ENCODE measurements at regions not wholly inside any gene's neighbourhood (a gene's known extent, or its start where the extent isn't known, plus 50 kb on each side); places are given as distances from the start of the nearest gene placed in this dataset.
"Not testable (repeated sequence)": the region's sequence is repeated elsewhere in the genome, so short reads cannot be mapped to it uniquely, and the experiment has no call there.

DNA sequence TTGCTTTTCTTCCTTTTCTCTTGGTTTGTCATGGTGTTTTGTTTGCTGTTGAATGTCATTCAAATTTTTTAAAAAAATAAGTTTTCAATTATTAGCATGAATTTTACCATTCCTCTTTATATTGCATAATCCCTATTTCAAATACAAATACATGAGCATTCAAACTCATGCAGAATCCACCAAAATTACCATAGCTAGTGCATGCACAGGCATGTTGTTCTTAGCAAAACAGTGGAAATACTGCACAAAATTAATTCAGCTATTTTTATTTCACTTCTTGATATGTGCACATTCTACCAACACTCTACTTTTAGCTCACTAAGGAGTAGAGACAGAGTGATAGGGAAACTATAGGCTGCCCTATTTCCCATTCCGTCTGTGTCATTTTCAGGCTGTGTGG lies 670.1 kb upstream of the LRRN3 start:
- Mint-ChIP-seq H3K9me3 (no peaks in the 10 kb centered on the region), H3K27me3 (ENCODE audit: insufficient read depth, low read depth) (peaks cover 2% of the 10 kb centered on the region), H3K4me3 (no peak overlapping the region), H3K27ac (no peak overlapping the region), H3K4me1 (peaks cover 19% of the 10 kb centered on the region), H3K36me3 (no peaks in the 10 kb centered on the region)
- Histone ChIP-seq H3K4me2 (no peak overlapping the region), H3K9me3 (ENCODE audit: low read depth) (no peaks in the 10 kb centered on the region), H3K79me2 (ENCODE audit: low read depth) (no peaks in the 10 kb centered on the region), H3K4me3 (no peak overlapping the region), H4K20me1 (ENCODE audit: low read depth) (no peaks in the 10 kb centered on the region), H3K9ac (no peak overlapping the region), H3K27ac (no peak overlapping the region), H2AFZ (replicated peaks) (no peak overlapping the region), H3F3A (ENCODE audit: low read depth) (no peaks in the 10 kb centered on the region), H3K27me3 (no peaks in the 10 kb centered on the region), H3K4me1 (no peaks in the 10 kb centered on the region), H3K36me3 (no peaks in the 10 kb centered on the region)
- DNase-seq (ENCODE audit: low spot score): no peak
- TF ChIP-seq EZH2phosphoT487 (IDR thresholded peaks at IDR 0.05): no peak
- TF ChIP-seq, protein P1, sequence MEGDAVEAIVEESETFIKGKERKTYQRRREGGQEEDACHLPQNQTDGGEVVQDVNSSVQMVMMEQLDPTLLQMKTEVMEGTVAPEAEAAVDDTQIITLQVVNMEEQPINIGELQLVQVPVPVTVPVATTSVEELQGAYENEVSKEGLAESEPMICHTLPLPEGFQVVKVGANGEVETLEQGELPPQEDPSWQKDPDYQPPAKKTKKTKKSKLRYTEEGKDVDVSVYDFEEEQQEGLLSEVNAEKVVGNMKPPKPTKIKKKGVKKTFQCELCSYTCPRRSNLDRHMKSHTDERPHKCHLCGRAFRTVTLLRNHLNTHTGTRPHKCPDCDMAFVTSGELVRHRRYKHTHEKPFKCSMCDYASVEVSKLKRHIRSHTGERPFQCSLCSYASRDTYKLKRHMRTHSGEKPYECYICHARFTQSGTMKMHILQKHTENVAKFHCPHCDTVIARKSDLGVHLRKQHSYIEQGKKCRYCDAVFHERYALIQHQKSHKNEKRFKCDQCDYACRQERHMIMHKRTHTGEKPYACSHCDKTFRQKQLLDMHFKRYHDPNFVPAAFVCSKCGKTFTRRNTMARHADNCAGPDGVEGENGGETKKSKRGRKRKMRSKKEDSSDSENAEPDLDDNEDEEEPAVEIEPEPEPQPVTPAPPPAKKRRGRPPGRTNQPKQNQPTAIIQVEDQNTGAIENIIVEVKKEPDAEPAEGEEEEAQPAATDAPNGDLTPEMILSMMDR (IDR thresholded peaks at IDR 0.05): no peak
- TF ChIP-seq EZH2 (IDR thresholded peaks at IDR 0.05): no peak

DNA sequence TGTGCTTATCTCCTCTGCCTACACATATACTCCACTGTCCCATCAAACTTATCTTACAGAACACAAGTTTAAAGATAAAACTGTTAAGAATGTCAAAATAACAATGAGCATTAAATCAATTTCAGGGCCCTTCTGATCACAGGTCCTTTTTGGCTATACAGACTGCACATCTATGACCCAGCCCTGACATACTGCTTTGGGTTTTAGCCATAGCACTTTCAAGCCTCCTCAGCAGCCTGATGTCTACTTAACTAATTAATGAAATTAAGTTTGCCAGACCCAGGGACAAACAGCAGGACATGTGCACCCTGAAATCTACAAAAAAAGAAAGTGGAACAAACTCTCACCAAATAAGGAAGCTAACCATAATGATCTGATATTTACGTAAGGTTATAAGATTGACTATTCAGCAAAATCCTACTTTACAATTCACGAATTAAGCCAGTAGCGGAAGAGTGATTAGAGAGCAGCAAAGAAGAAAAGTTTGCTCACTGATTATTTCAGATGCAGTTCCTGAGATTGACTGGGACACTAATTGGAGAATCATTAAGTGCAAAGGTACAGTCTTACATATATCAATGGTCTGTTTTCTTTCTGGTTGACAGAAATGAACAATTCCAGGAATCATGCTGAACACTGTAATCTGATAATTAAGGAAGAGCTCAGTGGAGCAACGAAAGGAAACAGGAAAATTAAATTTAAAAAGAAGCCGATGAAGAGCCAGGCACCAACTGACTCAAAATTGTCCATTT lies 669.3 kb upstream of the LRRN3 start:
- H3K4me3 ChIP-seq: no peak overlapping the region
- H3K27ac Mint-ChIP-seq: no peak overlapping the region
- no peaks in the 10 kb centered on the region for H3K79me2 ChIP-seq (ENCODE audit: low read depth)
- no peak overlapping the region for H2AFZ ChIP-seq (replicated peaks)
- no peak for DNase-seq (ENCODE audit: low spot score)
- H3K4me3 Mint-ChIP-seq: no peak overlapping the region
- H3K9me3 ChIP-seq (ENCODE audit: low read depth): no peaks in the 10 kb centered on the region
- no peaks in the 10 kb centered on the region for H3K36me3 Mint-ChIP-seq
- H3K27me3 Mint-ChIP-seq (ENCODE audit: insufficient read depth, low read depth): peaks cover 2% of the 10 kb centered on the region
- no peaks in the 10 kb centered on the region for H3K27me3 ChIP-seq
- no peaks in the 10 kb centered on the region for H3K36me3 ChIP-seq
- no peak overlapping the region for H3K4me2 ChIP-seq
- H3K27ac ChIP-seq: no peak overlapping the region
- no peak overlapping the region for H3K9ac ChIP-seq
- H3K4me1 Mint-ChIP-seq: peaks cover 19% of the 10 kb centered on the region
- no peaks in the 10 kb centered on the region for H3F3A ChIP-seq (ENCODE audit: low read depth)
- H4K20me1 ChIP-seq (ENCODE audit: low read depth): no peaks in the 10 kb centered on the region
- no peaks in the 10 kb centered on the region for H3K4me1 ChIP-seq
- TF ChIP-seq, protein P1 (IDR thresholded peaks at IDR 0.05): no peak
- TF ChIP-seq EZH2 (IDR thresholded peaks at IDR 0.05) (no peak), EZH2phosphoT487 (IDR thresholded peaks at IDR 0.05) (no peak)
- H3K9me3 Mint-ChIP-seq: no peaks in the 10 kb centered on the region

DNA sequence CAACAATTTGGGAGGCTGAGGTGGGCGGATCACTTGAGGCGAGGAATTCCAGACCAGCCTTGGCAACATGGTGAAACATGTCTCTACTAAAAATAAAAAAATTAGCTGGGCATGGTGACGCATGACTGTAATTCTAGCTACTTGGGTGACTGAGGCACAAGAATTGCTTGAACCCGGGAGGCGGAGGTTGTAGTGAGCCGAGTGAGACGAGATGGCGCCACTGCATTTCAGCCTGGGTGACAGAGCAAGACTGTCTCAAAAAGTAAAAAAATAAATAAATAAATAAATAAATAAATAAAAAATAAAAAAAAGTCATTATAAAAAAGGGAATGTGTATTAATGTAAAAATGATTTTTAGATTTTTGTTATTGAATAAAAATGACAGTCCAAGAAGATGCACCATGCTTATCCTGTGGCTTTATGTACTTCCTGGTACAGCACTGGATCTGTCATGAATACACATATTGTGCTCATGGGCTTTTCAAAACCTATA lies 658.8 kb upstream of the LRRN3 start:
- H3K4me3 ChIP-seq: no peak overlapping the region
- Mint-ChIP-seq H3K36me3 (no peaks in the 10 kb centered on the region), H3K27ac (no peak overlapping the region), H3K4me3 (no peak overlapping the region), H3K4me1 (no peaks in the 10 kb centered on the region), H3K27me3 (ENCODE audit: insufficient read depth, low read depth) (no peaks in the 10 kb centered on the region), H3K9me3 (no peaks in the 10 kb centered on the region)
- H3F3A ChIP-seq (ENCODE audit: low read depth): no peaks in the 10 kb centered on the region
- H3K9ac ChIP-seq: no peak overlapping the region
- H3K36me3 ChIP-seq: no peaks in the 10 kb centered on the region
- no peak overlapping the region for H3K4me2 ChIP-seq
- no peaks in the 10 kb centered on the region for H3K27me3 ChIP-seq
- no peaks in the 10 kb centered on the region for H3K79me2 ChIP-seq (ENCODE audit: low read depth)
- no peak for TF ChIP-seq EZH2phosphoT487 (IDR thresholded peaks at IDR 0.05)
- TF ChIP-seq, protein P1 (IDR thresholded peaks at IDR 0.05): no peak
- no peak for TF ChIP-seq EZH2 (IDR thresholded peaks at IDR 0.05)
- no peak overlapping the region for H2AFZ ChIP-seq (replicated peaks)
- H3K27ac ChIP-seq: no peak overlapping the region
- DNase-seq (ENCODE audit: low spot score): no peak
- H4K20me1 ChIP-seq (ENCODE audit: low read depth): no peaks in the 10 kb centered on the region
- H3K9me3 ChIP-seq (ENCODE audit: low read depth): no peaks in the 10 kb centered on the region
- no peaks in the 10 kb centered on the region for H3K4me1 ChIP-seq

DNA sequence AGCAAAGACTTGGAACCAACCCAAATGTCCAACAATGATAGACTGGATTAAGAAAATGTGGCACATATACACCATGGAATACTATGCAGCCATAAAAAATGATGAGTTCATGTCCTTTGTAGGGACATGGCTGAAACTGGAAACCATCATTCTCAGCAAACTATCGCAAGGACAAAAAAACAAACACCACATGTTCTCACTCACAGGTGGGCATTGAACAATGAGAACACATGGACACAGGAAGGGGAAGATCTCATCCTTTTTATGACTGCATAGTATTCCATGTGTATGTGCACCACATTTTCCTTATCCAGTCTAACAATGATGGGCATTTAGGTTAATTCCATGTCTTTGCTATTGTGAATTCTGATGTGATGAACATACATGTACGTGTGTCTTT lies 652.0 kb upstream of the LRRN3 start:
- DNase-seq (ENCODE audit: low spot score); H3K9me3 Mint-ChIP-seq; H2AFZ ChIP-seq (replicated peaks); H3K27ac ChIP-seq; H3K27ac Mint-ChIP-seq; H3F3A ChIP-seq (ENCODE audit: low read depth); H3K79me2 ChIP-seq (ENCODE audit: low read depth); H3K27me3 Mint-ChIP-seq (ENCODE audit: insufficient read depth, low read depth); H3K4me3 Mint-ChIP-seq; H3K4me3 ChIP-seq; H3K36me3 ChIP-seq; H3K9ac ChIP-seq; H3K27me3 ChIP-seq; H3K4me1 ChIP-seq; H3K9me3 ChIP-seq (ENCODE audit: low read depth); H3K36me3 Mint-ChIP-seq; H4K20me1 ChIP-seq (ENCODE audit: low read depth); H3K4me2 ChIP-seq; H3K4me1 Mint-ChIP-seq: not testable (repeated sequence)

All from neural progenitor cell (in vitro differentiated cells).